GM21447 (cell line): ENCODE measurements at regions not wholly inside any gene's neighbourhood (a gene's known extent, or its start where the extent isn't known, plus 50 kb on each side); places are given as distances from the start of the nearest gene placed in this dataset.
"Not testable (repeated sequence)": the region's sequence is repeated elsewhere in the genome, so short reads cannot be mapped to it uniquely, and the experiment has no call there.

Experiments
- ATAC-seq: cut with Tn5 transposase; IDR thresholded peaks from one replicate; pipeline ENCODE4 v1.9.1; 2021; ENCODE audit not compliant: unreplicated experiment

DNA sequence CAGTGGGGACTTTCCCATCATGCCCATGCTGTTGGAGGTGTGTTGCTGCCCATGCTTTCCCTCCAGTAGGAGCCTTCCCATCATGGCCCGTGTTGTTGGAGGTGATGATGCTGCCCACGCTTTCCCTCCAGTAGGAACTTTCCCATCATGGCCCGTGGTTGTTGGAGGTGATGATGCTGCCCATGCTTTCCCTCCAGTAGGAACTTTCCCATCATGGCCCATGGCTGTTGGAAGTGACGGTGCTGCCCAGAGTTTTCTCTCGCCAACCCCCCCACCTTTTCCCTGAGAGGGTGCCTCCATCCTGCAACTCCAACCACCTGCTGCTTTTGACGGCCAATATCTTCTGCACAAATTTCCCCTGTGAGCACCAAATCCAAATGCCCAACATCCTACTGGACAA is 205.7 kb downstream of the TOMM20 start:
- ATAC-seq = no peak

GRCh38 chr1:234921266-234922062 is 207.2 kb downstream of the TOMM20 start:
- ATAC-seq = no peak

DNA sequence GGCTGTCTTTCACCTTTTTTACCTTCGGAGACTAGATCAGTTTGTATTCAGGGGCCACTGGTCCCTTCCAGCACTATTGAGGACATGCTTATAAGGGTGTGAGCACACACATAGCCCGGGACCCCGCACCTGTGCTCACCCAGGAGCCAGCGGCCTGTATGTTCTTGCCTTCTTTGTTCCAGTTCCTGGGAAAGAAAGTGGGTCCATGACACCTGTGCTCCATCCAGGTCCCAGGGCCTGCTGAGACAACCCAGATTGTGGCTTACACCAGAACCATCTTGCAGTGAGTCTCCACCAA is 207.8 kb downstream of the TOMM20 start:
- no peak for ATAC-seq

DNA sequence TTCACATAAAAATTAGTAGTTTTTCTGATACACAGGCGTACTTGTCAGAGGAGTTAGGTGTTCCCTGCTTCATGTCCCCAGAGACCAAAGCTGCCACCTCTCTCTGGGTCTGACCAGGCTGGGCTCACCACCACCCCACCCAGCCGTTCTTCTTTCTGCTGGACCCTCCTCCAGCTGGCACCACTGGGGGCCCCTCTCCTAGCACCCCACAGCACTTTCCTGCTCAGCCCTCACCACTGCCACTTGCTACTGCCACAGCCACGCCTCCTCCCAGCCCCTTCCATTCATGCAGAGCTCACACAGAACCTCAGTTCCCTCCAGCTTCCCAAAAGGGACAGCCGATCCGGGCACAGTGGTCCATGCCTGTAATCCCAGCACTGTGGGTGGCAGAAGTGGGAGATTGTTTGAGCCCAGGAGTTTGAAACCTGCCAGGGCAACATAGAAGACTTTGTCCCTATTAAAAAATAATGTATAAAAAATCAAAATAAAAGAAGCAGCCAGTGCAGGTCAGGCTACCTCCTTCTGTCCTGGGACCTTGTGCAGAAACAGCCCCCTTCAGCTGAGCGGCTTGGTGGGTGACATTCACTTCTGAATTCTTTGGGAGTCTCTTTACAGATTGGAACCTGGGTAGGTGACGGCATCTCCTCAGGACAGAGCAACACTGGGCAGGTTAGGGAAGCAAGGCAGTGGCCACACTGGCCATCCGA is 208.3 kb downstream of the TOMM20 start:
- no peak for ATAC-seq

- no peak for ATAC-seq
These were observed 209.5 kb downstream of the TOMM20 start for GRCh38 chr1:234918961-234919761.

DNA sequence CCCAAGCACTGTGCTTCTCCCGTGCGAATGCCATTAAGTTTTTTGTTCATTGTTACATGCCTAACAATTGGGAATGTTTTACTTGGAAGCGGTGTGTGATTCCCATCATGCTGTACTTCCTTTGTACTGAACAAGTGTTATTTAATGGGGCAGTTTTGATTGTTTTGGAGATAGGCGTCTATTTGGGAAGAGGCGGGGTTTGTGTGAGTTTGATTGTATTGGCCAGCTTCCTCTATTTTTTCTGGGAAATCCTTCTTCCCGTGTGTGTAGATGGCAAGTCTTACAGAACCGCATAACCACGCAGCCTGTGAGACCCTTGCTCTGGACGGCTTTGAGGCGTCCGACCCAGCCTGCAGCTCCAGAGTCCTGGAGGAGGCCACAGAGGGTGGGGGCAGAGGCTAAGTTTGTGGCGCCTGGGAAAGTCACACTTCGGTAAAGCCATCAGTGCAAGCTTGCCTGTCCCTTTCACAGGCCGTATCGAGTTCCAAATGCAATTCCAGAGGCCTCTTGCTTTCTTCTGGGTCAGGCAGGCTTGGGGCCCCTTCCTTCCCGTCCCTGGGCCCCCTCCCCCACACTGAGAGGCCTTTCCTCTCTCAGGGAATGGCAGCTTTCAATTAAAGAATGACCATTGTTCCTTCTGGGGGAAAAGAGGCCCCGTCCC is 210.3 kb downstream of the TOMM20 start:
- no peak for ATAC-seq

DNA sequence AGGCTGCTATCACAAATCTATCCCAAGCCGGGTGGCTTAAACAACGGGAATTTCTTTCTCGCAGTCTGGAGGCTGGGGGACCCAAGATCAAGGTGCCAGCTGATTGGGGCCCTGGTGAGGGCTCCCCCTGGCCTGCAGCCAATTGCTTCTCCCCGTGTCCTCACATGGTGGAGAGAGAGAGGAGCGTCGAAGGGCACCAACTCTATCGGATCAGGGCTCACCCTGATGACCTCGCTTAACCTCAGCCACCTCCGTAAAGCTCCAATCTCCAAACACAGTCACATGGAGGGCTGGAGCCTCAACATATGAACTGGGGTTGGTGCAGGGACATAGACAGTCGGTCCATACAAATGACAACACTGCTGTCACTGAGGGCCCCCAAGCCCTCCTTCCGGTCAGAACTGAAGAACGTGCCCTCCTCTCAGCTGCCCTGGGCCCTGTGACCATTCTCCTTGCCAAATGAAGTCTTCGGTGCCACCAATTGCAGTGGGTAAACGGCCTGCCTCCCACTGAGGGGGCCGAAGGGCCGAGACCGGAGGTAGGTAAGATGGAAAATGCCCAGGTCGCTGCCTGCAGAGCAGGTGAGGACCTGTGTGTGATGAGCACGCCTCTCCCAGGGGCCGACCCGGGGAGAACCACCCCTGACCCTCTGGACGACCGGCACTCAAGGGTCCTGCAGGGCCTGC is 211.0 kb downstream of the TOMM20 start:
- ATAC-seq = no peak

DNA sequence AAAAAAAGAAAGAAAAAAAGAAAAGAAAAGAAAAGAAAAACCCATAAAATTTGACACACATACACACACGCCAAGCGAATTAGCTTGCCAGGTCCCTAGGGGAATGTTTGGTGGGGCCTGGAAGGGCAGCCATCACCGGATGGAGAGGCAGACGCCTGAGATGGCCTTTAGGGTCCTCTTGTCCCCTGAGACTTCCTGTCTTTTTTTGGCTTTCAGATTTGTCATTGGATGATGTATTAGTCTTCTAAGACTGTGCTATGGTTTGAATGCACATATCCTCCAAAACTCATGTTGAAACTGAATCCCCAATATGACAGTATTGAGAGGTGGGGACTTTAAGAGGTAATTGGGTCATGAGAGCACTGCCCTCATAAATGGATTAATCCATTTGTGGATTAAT is 211.8 kb downstream of the TOMM20 start:
- ATAC-seq = no peak

DNA sequence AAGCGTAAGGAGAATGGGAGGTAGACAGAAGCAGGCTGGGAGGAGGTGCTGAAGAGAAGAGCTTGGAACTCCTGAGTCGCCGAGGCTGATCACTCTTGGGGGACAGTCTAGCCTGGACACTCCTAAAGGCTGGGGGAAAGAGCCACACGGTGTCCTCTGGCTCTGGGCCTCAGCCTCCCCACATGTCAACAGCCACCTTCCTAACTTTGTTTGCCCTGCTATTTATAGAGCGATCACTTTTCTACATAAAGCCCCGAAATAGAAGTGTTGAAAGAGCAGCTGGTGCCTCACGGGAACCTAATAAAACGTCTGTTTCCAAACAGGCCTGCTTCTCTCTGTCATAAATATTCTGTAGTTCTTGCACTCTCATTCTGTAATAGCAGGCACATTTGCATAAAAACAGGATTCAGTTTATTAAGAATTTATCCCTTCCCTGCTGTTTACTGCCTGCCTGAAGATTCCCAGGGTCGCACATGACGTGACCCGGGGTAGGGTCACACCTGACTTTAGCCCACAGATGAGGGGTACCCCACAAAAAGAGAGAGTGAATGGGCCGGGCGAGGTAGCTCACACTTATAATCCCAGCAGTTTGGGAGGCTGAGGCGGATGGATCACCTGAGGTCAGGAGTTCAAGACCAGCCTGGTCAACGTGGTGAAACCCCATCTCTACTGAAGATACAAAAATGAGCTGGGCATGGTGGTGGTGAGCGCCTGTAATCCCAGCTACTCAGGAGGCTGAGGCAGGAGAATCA is 212.5 kb downstream of the TOMM20 start:
- no peak for ATAC-seq

GRCh38 chr1:234914606-234915290 is 213.9 kb downstream of the TOMM20 start:
- no peak for ATAC-seq

- ATAC-seq = no peak
These were observed 214.9 kb downstream of the TOMM20 start for GRCh38 chr1:234913771-234914170.

- no peak for ATAC-seq
These were observed 215.4 kb downstream of the TOMM20 start for GRCh38 chr1:234913278-234913649.

DNA sequence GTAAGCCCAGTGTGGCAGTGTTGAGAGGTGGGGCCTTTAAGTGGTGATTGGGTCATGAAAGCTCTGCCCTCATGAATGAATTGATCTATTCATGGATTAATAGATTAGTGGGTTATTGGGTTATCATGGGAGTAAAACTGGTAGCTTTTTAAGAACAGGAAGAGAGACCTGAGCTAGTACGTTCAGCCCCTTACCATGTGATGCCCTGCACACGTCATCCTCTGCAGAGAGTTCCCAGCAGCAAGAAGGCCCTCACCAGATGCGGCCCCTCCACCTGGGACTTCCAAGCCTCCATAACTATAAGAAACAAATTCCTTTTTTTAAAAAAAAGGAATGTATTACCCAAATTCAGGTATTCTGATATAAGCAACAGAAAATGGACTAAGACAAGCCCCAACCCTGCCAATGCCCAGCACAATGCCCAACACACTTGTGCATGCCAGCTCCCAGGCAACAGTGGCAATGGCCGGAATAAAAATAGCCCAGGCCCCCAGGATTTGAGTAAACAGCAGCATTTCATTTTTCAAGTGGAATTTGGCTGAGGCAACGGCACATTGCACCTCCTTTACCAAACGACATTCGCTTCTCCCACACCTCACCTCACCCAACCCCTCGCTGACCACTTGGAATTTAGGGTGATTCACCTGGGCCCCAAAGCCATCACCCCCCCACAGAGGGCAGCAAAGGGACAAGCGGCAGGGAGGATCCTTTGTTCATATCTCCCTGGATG is 215.9 kb downstream of the TOMM20 start:
- no peak for ATAC-seq

DNA sequence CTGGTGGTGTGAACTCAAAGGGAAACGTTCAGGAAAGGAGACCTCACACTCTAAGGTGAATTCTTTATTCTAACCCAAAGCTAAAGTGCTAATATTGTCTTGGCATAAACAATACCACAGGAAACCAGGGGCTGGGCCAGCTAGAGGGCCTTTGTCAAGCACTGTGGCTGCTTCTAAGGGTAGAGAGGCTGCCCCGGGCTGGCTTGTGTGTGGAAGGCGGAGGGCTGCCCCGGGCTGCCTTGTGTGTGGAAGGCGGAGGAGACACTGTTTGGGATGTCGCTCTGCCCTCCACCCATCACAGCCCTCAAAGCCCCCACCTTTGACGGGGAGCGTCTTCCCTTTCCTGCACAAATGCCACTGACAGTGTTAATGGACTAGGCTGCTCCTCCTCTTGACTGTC is 216.8 kb downstream of the TOMM20 start:
- no peak for ATAC-seq

GRCh38 chr1:234911136-234911535 is 217.5 kb downstream of the TOMM20 start:
- not testable (repeated sequence) for ATAC-seq

DNA sequence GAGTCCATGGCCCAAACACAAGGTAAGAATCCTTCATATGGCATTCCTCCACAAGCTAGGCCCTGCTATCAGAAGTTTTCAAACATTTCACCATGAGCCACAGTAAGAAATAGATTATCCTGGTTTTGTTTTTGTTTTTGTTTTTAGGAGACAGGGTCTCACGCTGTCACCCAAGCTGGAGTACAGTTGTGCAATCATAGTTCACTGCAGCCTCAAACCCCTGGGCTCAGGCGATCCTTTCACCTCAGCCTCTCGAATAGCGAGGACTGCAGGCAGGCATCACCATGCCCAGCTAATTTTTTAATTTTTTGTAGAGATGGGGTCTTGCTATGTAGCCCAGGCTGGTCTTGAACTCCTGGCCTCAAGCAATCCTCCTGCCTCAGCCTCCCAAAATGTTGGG is 218.8 kb downstream of the TOMM20 start:
- no peak for ATAC-seq

- ATAC-seq = no peak
These were observed 219.3 kb downstream of the TOMM20 start for GRCh38 chr1:234909307-234909810.

- no peak for ATAC-seq
These were observed 220.1 kb downstream of the TOMM20 start for GRCh38 chr1:234908571-234908970.

DNA sequence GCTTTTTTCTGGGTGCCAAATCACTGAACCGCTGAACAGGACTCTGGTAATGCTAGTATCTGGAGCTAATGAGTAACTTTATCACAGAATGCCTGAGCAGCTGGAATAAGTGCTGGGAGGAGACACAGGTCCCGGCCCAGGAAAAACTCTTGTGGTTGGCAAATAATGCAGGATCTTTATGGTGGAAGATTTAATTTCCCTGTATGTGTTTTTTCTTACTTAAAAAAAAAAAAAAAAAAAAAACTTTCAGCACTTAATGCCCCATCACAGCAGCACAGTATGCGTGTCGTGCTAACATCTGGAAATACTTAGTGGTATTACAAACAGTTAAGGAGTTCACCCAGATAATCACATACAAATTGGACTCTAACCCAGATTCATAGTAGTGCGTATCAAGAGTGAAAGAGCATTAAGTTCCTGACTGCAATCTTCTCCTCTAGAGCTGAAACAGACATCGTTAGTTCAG is 220.7 kb downstream of the TOMM20 start:
- ATAC-seq = no peak
